ENCODE measurements at regions not wholly inside any gene's neighbourhood (a gene's known extent, or its start where the extent isn't known, plus 50 kb on each side); places are given as distances from the start of the nearest gene placed in this dataset.

DNA sequence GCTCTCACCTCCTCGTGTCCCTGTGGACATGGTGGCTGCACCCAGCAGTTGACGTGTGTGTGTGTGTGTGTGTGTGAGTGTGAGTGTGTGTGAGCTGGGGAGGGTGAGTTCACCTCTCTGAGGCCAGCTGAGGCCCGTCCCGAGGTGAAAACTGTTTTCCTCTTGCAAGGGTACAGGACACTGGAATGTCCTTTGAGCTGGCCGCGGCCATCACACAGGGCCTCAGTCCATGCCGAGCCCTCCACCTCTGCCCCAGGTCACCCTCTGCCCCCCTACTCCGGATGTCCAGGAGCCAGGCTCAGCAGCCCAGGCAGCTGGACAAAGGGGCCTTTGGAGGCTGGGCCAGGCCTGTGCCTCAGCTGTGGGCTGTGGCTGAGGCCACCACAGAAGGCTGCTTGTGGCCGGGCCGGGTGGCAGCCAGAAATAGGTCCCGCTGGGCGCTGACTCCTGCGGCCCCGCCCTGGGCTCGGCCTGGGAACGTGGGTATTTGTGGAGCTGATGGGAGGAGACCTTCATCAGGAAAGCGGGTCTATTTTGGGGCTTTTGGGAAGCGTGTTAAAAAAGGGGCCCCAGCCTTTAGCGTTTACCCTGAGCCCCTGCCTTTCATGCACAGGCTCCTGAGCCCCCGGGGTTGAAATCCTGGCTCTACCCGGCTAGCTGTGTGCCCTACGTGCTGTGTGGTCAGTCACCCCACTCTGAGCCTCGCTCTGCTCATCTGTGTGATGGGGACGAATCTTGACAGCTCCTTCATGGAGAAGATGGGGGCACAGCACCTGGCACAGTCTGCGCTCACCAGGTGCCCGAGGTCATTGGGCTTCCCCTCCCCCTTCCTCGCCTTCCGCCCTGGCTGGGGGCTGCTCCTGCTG lies 75.1 kb upstream of the IER5L start:
- peak overlapping the region in 1 of 2 donors; percentile 67 for H3K4me3 ChIP-seq (ENCODE audit: low read length in 2 of 2)
- no peaks in the 10 kb centered on the region for H3K9me3 ChIP-seq (ENCODE audit: control insufficient read depth in 2 of 2, low read length in 2 of 2)
- H3K9ac ChIP-seq (ENCODE audit: low read length in 2 of 2), result no peak overlapping the region
- H3K27me3 ChIP-seq (ENCODE audit: control insufficient read depth in 1 of 2, insufficient read depth in 2 of 2, low read length in 2 of 2), result peaks cover 0 to 2% of the 10 kb centered on the region in 2 donors
- peak overlapping the region; percentile 41 for H3K27ac ChIP-seq (ENCODE audit: low read length)
- H3K36me3 ChIP-seq (ENCODE audit: control insufficient read depth in 2 of 2, insufficient read depth in 2 of 2, low read length in 2 of 2), result no peaks in the 10 kb centered on the region
- H3K4me1 ChIP-seq (ENCODE audit: control insufficient read depth, insufficient read depth, low read length), result peaks cover 20% of the 10 kb centered on the region

DNA sequence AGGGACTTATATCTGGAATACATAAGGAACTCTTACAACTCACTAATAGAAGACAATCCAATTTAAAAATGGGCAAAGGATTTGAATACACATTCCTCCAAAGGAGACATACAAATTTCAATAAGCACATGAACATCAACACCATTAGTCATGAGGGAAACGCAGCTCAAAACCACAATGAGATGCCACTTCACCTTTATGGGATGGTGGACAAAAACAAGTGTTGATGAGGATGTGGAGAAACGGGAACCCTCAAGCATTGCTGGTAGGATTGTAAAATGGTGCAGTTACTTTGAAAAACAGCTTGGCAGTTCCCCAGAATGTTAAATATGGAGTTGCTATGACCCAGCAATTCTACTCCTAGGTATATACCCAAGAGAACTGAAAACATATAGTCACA lies 72.7 kb upstream of the IER5L start:
- Histone ChIP-seq H3K4me3 (ENCODE audit: low read length in 2 of 2) (no peak overlapping the region), H3K27me3 (ENCODE audit: control insufficient read depth in 1 of 2, insufficient read depth in 2 of 2, low read length in 2 of 2) (no peaks in the 10 kb centered on the region), H3K9ac (ENCODE audit: low read length in 2 of 2) (no peak overlapping the region)

DNA sequence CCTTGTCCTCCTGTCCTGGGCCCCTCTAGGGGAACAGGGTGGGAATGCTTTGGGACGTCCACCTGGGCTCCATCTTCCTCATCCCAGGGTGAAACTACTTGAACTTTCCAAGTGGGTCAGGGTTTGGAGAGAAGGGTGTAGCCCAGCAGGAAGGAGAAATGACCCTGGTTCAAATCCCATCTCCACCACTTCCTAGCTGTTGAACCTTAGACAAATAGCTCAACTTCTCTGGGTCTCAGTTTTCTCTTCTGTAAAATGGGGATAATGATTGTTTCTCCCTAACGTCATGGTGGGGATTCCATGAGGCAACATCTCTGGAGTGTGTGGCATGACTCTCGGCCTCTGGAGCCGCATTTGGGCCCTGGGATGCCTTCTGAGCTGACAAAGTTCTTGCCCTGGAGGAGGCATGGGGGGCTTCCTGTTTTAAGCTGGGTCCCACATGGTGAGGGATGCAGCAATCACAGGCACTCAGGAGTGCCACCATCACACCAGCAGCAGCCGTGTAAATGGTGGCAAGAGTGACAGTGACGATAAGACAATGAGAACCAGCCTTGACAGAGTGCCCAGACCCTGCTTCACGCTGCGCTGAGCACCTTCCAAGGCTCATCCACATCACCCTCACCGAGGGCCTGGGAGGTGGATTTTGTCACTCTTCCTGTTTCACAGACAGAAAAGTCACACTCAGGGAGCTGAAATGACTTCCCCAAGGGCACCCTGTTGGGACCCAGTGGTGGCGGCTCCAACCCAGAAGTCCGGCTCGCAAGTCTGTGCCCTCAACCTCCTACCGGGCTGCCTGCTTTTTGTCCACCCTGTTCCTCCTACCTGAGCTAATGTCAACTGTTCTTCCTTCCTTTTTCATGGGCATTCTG lies 69.5 kb upstream of the IER5L start:
- Histone ChIP-seq H3K36me3 (ENCODE audit: control insufficient read depth in 2 of 2, insufficient read depth in 2 of 2, low read length in 2 of 2) (no peaks in the 10 kb centered on the region), H3K27ac (ENCODE audit: low read length) (no peak overlapping the region), H3K4me3 (ENCODE audit: low read length in 2 of 2) (no peak overlapping the region), H3K27me3 (ENCODE audit: control insufficient read depth in 1 of 2, insufficient read depth in 2 of 2, low read length in 2 of 2) (no peaks in the 10 kb centered on the region), H3K9ac (ENCODE audit: low read length in 2 of 2) (no peak overlapping the region), H3K4me1 (ENCODE audit: control insufficient read depth, insufficient read depth, low read length) (peaks cover 2% of the 10 kb centered on the region), H3K9me3 (ENCODE audit: control insufficient read depth in 2 of 2, low read length in 2 of 2) (no peaks in the 10 kb centered on the region)

More for the DNA sequence above, 72.7 kb upstream of the IER5L start:
- H3K9me3 ChIP-seq (ENCODE audit: control insufficient read depth in 2 of 2, low read length in 2 of 2), result no peaks in the 10 kb centered on the region
- H3K27ac ChIP-seq (ENCODE audit: low read length), result no peak overlapping the region
- H3K36me3 ChIP-seq (ENCODE audit: control insufficient read depth in 2 of 2, insufficient read depth in 2 of 2, low read length in 2 of 2), result no peaks in the 10 kb centered on the region
- H3K4me1 ChIP-seq (ENCODE audit: control insufficient read depth, insufficient read depth, low read length), result peaks cover 15% of the 10 kb centered on the region

DNA sequence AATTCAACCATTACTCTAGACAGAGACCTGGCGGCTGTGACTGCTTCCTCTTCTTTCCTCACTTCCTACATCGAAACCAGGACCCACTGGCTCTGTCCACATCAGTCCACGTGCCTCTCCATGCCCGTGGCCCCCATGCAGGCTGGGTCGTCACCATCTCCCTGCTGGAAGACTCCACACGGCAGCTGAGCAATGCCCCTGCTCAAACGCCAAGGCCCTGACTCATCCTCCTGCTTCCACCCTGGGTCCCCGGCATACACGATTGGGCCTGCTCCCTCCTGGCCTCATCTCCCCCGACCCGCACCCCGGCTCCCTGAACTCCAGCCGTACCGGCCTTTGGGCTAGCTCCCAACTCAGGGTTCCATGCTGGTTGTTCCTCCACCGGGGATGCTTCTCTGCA lies 67.2 kb upstream of the IER5L start:
- Histone ChIP-seq H3K27me3 (ENCODE audit: control insufficient read depth in 1 of 2, insufficient read depth in 2 of 2, low read length in 2 of 2) (no peaks in the 10 kb centered on the region), H3K36me3 (ENCODE audit: control insufficient read depth in 2 of 2, insufficient read depth in 2 of 2, low read length in 2 of 2) (no peaks in the 10 kb centered on the region), H3K4me1 (ENCODE audit: control insufficient read depth, insufficient read depth, low read length) (peaks cover 2% of the 10 kb centered on the region), H3K27ac (ENCODE audit: low read length) (no peak overlapping the region), H3K4me3 (ENCODE audit: low read length in 2 of 2) (no peak overlapping the region), H3K9me3 (ENCODE audit: control insufficient read depth in 2 of 2, low read length in 2 of 2) (no peaks in the 10 kb centered on the region), H3K9ac (ENCODE audit: low read length in 2 of 2) (no peak overlapping the region)

DNA sequence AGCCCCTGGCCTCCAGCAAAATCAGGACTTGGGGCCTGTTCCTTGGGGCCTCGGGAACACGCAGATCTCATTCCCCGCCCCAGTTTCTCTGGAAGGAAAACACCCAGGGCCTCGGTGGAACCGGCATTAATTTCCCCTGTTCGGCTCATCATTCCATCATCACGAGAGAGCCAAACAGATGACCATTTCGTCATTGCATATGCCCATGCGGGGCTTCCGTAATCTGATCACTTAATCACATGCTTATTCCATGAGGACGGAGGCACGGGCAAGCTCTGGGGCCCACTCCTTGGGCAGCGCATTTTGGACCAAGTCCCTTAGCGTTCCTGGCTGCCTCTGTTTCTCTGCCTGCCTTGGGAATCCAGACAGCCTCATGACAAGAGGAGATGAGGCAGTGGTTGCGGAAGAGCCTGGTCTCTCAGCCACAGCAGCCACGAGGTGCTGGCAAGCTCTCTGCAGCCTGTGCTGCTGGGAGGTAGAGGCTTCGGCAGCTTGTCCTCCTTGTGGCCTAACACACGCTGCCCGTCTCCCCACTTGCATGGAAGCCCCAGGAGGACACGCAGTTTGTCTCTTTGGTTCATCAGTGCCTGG lies 65.0 kb upstream of the IER5L start:
- no peaks in the 10 kb centered on the region for H3K27me3 ChIP-seq (ENCODE audit: control insufficient read depth in 1 of 2, insufficient read depth in 2 of 2, low read length in 2 of 2)
- H3K36me3 ChIP-seq (ENCODE audit: control insufficient read depth in 2 of 2, insufficient read depth in 2 of 2, low read length in 2 of 2), result no peaks in the 10 kb centered on the region
- no peak overlapping the region for H3K9ac ChIP-seq (ENCODE audit: low read length in 2 of 2)
- H3K27ac ChIP-seq (ENCODE audit: low read length), result no peak overlapping the region
- H3K4me1 ChIP-seq (ENCODE audit: control insufficient read depth, insufficient read depth, low read length), result peaks cover 2% of the 10 kb centered on the region
- no peak overlapping the region for H3K4me3 ChIP-seq (ENCODE audit: low read length in 2 of 2)
- no peaks in the 10 kb centered on the region for H3K9me3 ChIP-seq (ENCODE audit: control insufficient read depth in 2 of 2, low read length in 2 of 2)

DNA sequence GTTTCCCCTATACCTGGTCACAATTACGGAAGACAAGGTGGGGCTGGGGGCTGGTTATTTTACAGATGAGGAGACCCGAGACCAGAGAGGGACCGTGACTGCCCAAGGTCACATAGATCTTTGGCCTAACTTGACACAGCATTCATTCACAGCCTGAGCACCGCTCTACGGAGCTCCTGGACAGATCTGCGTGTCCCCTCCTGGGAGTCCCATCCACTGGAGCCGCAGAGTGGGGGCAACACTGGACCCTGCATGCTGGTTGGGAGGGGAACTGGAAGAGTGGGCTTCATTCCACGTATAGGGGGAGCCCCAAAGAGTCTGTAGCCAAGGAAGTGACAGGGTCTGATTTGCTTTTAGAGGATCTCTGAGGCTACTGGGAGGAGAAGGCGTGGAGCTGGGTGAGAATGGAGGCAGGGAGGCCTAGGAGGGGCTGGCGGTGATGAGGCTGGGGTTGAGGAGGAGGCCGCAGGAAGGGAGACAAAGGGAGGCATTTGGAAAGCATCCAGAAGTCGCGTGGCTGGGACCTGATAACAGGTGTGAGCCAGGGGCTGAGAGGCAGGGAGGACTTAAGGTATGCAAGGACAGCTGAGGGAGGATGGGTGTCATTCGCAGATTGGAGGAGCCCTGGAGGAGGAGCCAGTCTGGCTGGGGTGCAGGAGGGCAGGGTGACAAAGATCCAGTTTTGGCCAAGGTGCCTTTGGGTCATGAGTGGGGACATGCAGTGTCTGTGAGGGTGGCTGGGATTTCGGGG lies 64.3 kb upstream of the IER5L start:
- Histone ChIP-seq H3K9ac (ENCODE audit: low read length in 2 of 2) (no peak overlapping the region), H3K9me3 (ENCODE audit: control insufficient read depth in 2 of 2, low read length in 2 of 2) (no peaks in the 10 kb centered on the region), H3K4me3 (ENCODE audit: low read length in 2 of 2) (no peak overlapping the region), H3K27me3 (ENCODE audit: control insufficient read depth in 1 of 2, insufficient read depth in 2 of 2, low read length in 2 of 2) (no peaks in the 10 kb centered on the region), H3K4me1 (ENCODE audit: control insufficient read depth, insufficient read depth, low read length) (peaks cover 2% of the 10 kb centered on the region), H3K36me3 (ENCODE audit: control insufficient read depth in 2 of 2, insufficient read depth in 2 of 2, low read length in 2 of 2) (no peaks in the 10 kb centered on the region), H3K27ac (ENCODE audit: low read length) (no peak overlapping the region)

DNA sequence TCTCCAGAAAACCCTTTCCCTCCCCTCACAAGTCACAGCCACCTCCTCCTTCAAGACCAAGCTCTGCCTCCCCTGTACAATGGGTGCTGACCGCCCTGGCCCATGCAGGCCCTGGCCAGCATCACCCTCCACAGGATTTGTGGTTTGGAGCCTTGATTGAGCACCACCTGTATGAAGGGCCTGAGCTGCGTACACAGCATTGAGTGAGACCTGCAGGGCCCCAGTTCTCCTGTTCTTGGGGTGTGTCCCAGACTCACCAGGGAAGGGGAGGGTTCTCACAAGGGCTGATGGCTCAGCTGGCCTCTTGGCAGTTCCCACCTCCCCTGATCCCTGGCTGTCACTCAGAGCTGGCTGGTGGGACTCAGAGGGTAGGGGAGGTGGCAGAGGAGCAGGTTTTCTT lies 63.7 kb upstream of the IER5L start:
- H3K4me3 ChIP-seq (ENCODE audit: low read length in 2 of 2), result no peak overlapping the region

DNA sequence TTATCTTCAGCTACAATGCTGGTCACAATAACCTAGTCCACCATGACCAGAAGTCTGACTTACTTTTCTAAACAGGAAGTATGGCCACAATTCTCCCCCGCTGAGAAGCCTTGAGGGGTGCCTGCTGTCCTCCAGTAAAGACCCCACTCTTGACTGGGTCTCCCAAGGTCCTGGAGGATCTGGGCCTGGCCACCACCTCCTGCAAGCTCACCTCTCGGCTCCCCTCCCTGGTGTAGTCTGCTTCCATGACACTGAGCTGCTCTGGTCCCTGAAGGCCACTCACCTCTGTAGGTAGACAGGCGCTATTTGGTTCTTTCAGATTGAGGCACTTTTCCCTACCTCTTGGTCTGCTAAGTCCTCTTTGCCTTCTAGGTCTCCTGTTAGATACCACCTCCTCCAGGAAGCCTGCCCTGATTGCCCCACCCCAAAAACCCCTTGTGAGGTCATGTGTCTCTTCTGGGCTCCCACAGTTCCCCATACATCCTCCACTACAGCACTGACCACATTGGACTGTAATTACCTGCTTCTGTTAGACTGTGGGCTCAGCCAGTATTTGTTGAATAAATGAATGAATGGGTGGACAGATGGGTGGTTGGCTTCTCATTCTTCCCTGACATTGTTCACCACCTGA lies 62.6 kb upstream of the IER5L start:
- Histone ChIP-seq H3K4me1 (ENCODE audit: control insufficient read depth, insufficient read depth, low read length) (peaks cover 8% of the 10 kb centered on the region), H3K9ac (ENCODE audit: low read length in 2 of 2) (no peak overlapping the region), H3K27ac (ENCODE audit: low read length) (no peak overlapping the region), H3K4me3 (ENCODE audit: low read length in 2 of 2) (no peak overlapping the region), H3K27me3 (ENCODE audit: control insufficient read depth in 1 of 2, insufficient read depth in 2 of 2, low read length in 2 of 2) (no peaks in the 10 kb centered on the region), H3K9me3 (ENCODE audit: control insufficient read depth in 2 of 2, low read length in 2 of 2) (no peaks in the 10 kb centered on the region), H3K36me3 (ENCODE audit: control insufficient read depth in 2 of 2, insufficient read depth in 2 of 2, low read length in 2 of 2) (no peaks in the 10 kb centered on the region)

More for the DNA sequence above, 63.7 kb upstream of the IER5L start:
- Histone ChIP-seq H3K36me3 (ENCODE audit: control insufficient read depth in 2 of 2, insufficient read depth in 2 of 2, low read length in 2 of 2) (no peaks in the 10 kb centered on the region), H3K27me3 (ENCODE audit: control insufficient read depth in 1 of 2, insufficient read depth in 2 of 2, low read length in 2 of 2) (no peaks in the 10 kb centered on the region), H3K4me1 (ENCODE audit: control insufficient read depth, insufficient read depth, low read length) (peaks cover 8% of the 10 kb centered on the region), H3K27ac (ENCODE audit: low read length) (no peak overlapping the region), H3K9ac (ENCODE audit: low read length in 2 of 2) (no peak overlapping the region), H3K9me3 (ENCODE audit: control insufficient read depth in 2 of 2, low read length in 2 of 2) (no peaks in the 10 kb centered on the region)

DNA sequence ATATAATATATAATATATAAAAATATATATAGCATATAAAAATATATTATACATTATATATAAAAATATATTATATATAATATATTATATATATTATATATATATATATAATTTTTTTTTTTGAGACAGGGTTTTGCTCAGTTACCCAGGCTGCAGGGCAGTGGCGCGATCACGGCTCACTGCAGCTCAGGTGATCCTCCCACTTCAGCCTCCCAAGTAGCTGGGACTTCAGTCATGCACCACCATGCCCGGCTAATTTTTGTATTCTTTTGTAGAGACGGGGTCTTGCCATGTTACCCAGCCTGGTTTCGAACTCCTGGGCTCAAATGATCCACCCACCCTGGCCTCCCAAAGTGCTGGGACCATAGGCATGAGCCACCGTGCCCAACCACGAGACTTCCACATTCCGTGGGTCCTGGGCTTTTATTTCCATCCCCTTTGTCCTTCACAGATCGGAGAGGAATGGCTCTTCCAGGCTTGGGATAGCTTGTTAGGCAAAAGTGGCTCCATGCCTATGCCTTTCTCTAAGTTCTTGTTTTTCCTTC lies 62.0 kb upstream of the IER5L start:
- H3K4me1 ChIP-seq (ENCODE audit: control insufficient read depth, insufficient read depth, low read length), result peaks cover 8% of the 10 kb centered on the region
- no peaks in the 10 kb centered on the region for H3K27me3 ChIP-seq (ENCODE audit: control insufficient read depth in 1 of 2, insufficient read depth in 2 of 2, low read length in 2 of 2)
- no peak overlapping the region for H3K27ac ChIP-seq (ENCODE audit: low read length)
- no peak overlapping the region for H3K9ac ChIP-seq (ENCODE audit: low read length in 2 of 2)
- no peak overlapping the region for H3K4me3 ChIP-seq (ENCODE audit: low read length in 2 of 2)
- H3K36me3 ChIP-seq (ENCODE audit: control insufficient read depth in 2 of 2, insufficient read depth in 2 of 2, low read length in 2 of 2), result no peaks in the 10 kb centered on the region
- no peaks in the 10 kb centered on the region for H3K9me3 ChIP-seq (ENCODE audit: control insufficient read depth in 2 of 2, low read length in 2 of 2)

All from stomach smooth muscle (tissue), 2 donors.